ENCODE measurements at regions not wholly inside any gene's neighbourhood (a gene's known extent, or its start where the extent isn't known, plus 50 kb on each side); places are given as distances from the start of the nearest gene placed in this dataset.
"Not testable (repeated sequence)": the region's sequence is repeated elsewhere in the genome, so short reads cannot be mapped to it uniquely, and the experiment has no call there.

DNA sequence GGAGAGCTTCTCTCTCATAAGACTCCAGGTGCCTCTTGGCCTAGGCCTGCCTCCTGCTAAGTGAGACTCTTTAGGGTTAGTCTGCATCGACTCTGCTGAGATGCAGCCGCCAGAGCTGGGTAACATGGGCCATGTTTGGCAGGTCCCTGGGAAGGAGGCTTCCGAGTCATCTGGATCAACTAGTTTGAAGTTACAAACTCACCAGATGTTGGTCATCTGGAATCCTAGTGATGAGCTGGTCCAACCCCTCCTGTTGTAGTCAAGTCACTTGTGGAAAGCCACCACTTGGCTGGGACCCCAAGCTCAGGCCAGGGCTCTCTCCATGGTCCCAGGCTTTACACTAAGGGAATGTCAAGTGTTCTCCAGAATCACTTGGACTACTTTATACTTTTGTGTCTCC is 143.4 kb downstream of the ADRA2C start:
- not testable (repeated sequence) for TF ChIP-seq EZH2 (IDR thresholded peaks at IDR 0.05; ENCODE audit: insufficient read depth, poor library complexity, severe bottlenecking); EZH2phosphoT487 (IDR thresholded peaks at IDR 0.05; ENCODE audit: insufficient read depth, low read depth)

Data from GM23248 (cell line).